MM.1S (cell line): ENCODE measurements at regions not wholly inside any gene's neighbourhood (a gene's known extent, or its start where the extent isn't known, plus 50 kb on each side); places are given as distances from the start of the nearest gene placed in this dataset.

Experiments used
- DNase-seq: peaks from one replicate; pipeline ENCODE4 v3.0.0-alpha.2; 2015
- H2AFZ ChIP-seq: fragments of 300-600 bp; sonication (generic); 2 replicates; pipeline ENCODE4 v1.6.0; 2016; ENCODE audit warnings: antibody characterized with exemption, low read length
- H3F3A ChIP-seq: fragments of 300-600 bp; sonication (generic); 2 replicates; pipeline ENCODE4 v1.6.1; 2016; ENCODE audit warnings: mild to moderate bottlenecking, antibody characterized with exemption, low read length, moderate library complexity, mixed read lengths; ENCODE audit not compliant: insufficient read depth
- H3K27ac ChIP-seq: fragments of 300-600 bp; sonication (generic); 2 replicates; pipeline ENCODE4 v1.5.1; 2016; ENCODE audit warnings: mild to moderate bottlenecking, low read length
- H3K27me3 ChIP-seq: fragments of 300-600 bp; sonication (generic); replicated peaks from 2 replicates; pipeline ENCODE4 v1.6.0; 2016; ENCODE audit warnings: low read length; ENCODE audit not compliant: insufficient read depth
- H3K36me3 ChIP-seq: fragments of 300-600 bp; sonication (generic); replicated peaks from 2 replicates; pipeline ENCODE4 v1.6.1; 2016; ENCODE audit warnings: mild to moderate bottlenecking, low read length, mixed read lengths; ENCODE audit not compliant: insufficient read depth
- H3K4me1 ChIP-seq: fragments of 300-600 bp; sonication (generic); 2 replicates; pipeline ENCODE4 v1.6.1; 2016; ENCODE audit warnings: low read length, mixed read lengths
- H3K4me2 ChIP-seq: fragments of 300-600 bp; sonication (generic); 2 replicates; pipeline ENCODE4 v1.6.0; 2016; ENCODE audit warnings: low read depth, low read length
- H3K4me3 ChIP-seq: fragments of 300-600 bp; sonication (generic); 2 replicates; pipeline ENCODE4 v1.5.1; 2016; ENCODE audit warnings: low read length, mixed read lengths
- H3K79me2 ChIP-seq: fragments of 300-600 bp; sonication (generic); 2 replicates; pipeline ENCODE4 v1.6.1; 2016; ENCODE audit warnings: mixed run types, low read length, mixed read lengths
- H3K9ac ChIP-seq: fragments of 300-600 bp; sonication (generic); 2 replicates; pipeline ENCODE4 v1.6.1; 2016; ENCODE audit warnings: low read length, mixed read lengths
- H3K9me2 ChIP-seq: fragments of 300-600 bp; sonication (generic); replicated peaks from 2 replicates; pipeline ENCODE4 v1.6.1; 2016; ENCODE audit warnings: mild to moderate bottlenecking, low read length, mixed read lengths; ENCODE audit not compliant: insufficient read depth
- H3K9me3 ChIP-seq: fragments of 300-600 bp; sonication (generic); replicated peaks from 2 replicates; pipeline ENCODE4 v1.6.1; 2016; ENCODE audit warnings: mild to moderate bottlenecking, low read length, mixed read lengths; ENCODE audit not compliant: insufficient read depth
- H4K20me1 ChIP-seq: fragments of 300-600 bp; sonication (generic); 2 replicates; pipeline ENCODE4 v1.6.1; 2016; ENCODE audit warnings: mild to moderate bottlenecking, low read length, moderate library complexity, mixed read lengths; ENCODE audit not compliant: insufficient read depth
- EZH2 ChIP-seq: fragments of 300-600 bp; sonication (generic); optimal IDR thresholded peaks from 2 replicates; pipeline ENCODE3; 2017; ENCODE audit warnings: low read depth, mild to moderate bottlenecking, antibody characterized with exemption, low read length, mixed read lengths
- EZH2phosphoT487 ChIP-seq: fragments of 300-600 bp; sonication (generic); IDR thresholded peaks from 2 replicates; pipeline ENCODE4 v1.6.1; 2018; ENCODE audit warnings: antibody characterized with exemption, low read length
- TF ChIP-seq, protein P1 (sequence below): fragments of 300-600 bp; sonication (generic); IDR thresholded peaks from 2 replicates; pipeline ENCODE4 v1.5.1; 2016; ENCODE audit warnings: antibody characterized with exemption, low read length, mixed read lengths

DNA sequence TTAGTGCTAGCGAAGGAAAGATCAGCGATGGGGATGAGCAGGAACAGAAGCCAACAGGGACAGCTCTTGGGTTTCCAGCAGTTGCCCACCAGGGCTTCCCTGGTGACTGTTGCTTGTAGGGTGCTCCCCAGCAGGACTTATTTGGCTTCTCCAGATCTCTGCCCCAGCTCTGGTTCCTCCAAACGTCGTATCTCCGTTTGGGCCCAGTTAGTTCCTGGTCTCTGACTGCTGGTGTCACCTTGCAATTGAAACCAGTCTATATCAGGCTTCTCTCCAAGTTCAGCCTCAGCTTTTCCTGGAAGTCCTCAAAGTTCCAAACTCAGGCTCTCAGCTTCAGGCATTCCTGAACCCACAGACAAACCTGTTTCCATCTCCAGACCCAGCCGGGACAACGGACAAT lies 70.8 kb upstream of the NXT1 start:
- DNase-seq = no peak
- Histone ChIP-seq H3K9me2 (no peaks in the 10 kb centered on the region), H3K27me3 (no peaks in the 10 kb centered on the region), H3K4me2 (no peak overlapping the region), H3K4me3 (no peak overlapping the region), H3K36me3 (no peaks in the 10 kb centered on the region), H3K9ac (no peak overlapping the region), H3K9me3 (no peaks in the 10 kb centered on the region), H3K79me2 (no peaks in the 10 kb centered on the region), H3F3A (no peaks in the 10 kb centered on the region), H3K27ac (no peak overlapping the region), H3K4me1 (no peaks in the 10 kb centered on the region), H2AFZ (no peak overlapping the region), H4K20me1 (no peaks in the 10 kb centered on the region)
- TF ChIP-seq EZH2phosphoT487 (no peak), EZH2 (no peak)
- TF ChIP-seq, protein P1, sequence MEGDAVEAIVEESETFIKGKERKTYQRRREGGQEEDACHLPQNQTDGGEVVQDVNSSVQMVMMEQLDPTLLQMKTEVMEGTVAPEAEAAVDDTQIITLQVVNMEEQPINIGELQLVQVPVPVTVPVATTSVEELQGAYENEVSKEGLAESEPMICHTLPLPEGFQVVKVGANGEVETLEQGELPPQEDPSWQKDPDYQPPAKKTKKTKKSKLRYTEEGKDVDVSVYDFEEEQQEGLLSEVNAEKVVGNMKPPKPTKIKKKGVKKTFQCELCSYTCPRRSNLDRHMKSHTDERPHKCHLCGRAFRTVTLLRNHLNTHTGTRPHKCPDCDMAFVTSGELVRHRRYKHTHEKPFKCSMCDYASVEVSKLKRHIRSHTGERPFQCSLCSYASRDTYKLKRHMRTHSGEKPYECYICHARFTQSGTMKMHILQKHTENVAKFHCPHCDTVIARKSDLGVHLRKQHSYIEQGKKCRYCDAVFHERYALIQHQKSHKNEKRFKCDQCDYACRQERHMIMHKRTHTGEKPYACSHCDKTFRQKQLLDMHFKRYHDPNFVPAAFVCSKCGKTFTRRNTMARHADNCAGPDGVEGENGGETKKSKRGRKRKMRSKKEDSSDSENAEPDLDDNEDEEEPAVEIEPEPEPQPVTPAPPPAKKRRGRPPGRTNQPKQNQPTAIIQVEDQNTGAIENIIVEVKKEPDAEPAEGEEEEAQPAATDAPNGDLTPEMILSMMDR = no peak

DNA sequence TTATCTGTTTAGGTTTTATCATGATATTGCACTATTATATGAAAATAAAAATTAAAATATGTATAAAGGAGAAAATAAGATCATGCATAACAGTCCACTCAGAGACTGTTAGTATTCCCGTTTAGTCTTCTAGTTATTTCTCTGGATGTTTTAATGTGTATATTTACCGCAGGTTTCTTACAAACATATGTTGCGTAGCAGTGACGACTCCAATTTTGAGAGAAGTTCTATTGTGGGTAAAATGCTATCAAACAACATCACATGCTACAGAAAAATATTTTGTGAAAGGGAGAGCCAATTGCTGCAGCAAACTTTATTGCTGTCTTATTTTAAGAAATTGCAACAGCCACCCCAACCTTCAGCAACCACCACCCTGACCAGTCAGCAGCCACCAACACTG lies 72.4 kb upstream of the NXT1 start:
- H3K4me1 ChIP-seq = no peaks in the 10 kb centered on the region
- H3K4me2 ChIP-seq = no peak overlapping the region
- H3K27ac ChIP-seq = no peak overlapping the region
- H3K9ac ChIP-seq = no peak overlapping the region
- H3K9me3 ChIP-seq = no peaks in the 10 kb centered on the region
- no peak overlapping the region for H2AFZ ChIP-seq
- H3K4me3 ChIP-seq = no peak overlapping the region
- no peaks in the 10 kb centered on the region for H3F3A ChIP-seq
- H3K27me3 ChIP-seq = no peaks in the 10 kb centered on the region
- no peaks in the 10 kb centered on the region for H3K79me2 ChIP-seq
- H3K9me2 ChIP-seq = no peaks in the 10 kb centered on the region
- no peaks in the 10 kb centered on the region for H3K36me3 ChIP-seq
- no peaks in the 10 kb centered on the region for H4K20me1 ChIP-seq
- no peak for TF ChIP-seq EZH2phosphoT487
- TF ChIP-seq, protein P1 = no peak
- TF ChIP-seq EZH2 = no peak
- no peak for DNase-seq

DNA sequence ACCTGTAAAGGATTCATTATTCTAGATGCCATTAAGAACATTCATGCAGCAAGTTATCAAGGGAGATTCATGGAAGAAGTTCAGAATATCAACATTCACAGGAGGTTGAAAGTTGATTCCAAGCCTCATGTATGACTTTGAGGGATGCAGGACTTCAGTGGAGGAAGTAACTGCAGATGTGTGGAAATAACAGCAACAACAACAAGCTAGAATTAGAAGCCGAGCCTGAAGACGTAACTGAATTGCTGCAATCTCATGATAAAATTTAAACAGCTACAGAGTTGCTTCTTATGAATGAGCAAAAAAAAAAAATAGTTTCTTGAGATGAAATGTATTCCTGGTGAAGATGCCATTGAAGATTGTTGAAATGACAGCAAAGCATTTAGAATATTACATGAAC lies 73.3 kb upstream of the NXT1 start:
- Histone ChIP-seq H3K9me3 (no peaks in the 10 kb centered on the region), H2AFZ (no peak overlapping the region), H3F3A (no peaks in the 10 kb centered on the region), H3K79me2 (no peaks in the 10 kb centered on the region), H3K4me1 (no peaks in the 10 kb centered on the region), H4K20me1 (no peaks in the 10 kb centered on the region), H3K27ac (no peak overlapping the region), H3K9ac (no peak overlapping the region), H3K4me3 (no peak overlapping the region), H3K9me2 (no peaks in the 10 kb centered on the region), H3K4me2 (no peak overlapping the region), H3K27me3 (no peaks in the 10 kb centered on the region), H3K36me3 (no peaks in the 10 kb centered on the region)
- TF ChIP-seq, protein P1 = no peak
- TF ChIP-seq EZH2 = no peak
- no peak for TF ChIP-seq EZH2phosphoT487
- DNase-seq = no peak
